Activated B cell treated with CpG ODN at 0.5 μM for 24 hours (primary cell): ENCODE measurements at regions not wholly inside any gene's neighbourhood (a gene's known extent, or its start where the extent isn't known, plus 50 kb on each side); places are given as distances from the start of the nearest gene placed in this dataset.

Experiments
- ATAC-seq: fragments of 200-7000 bp; cut with Tn5 transposase; one replicate; pipeline ENCODE4 v1.10.0; 2021; ENCODE audit warnings: low read depth, mild to moderate bottlenecking, moderate library complexity
- CTCF ChIA-PET: fragments of 350-600 bp; sonication (Branson Sonifier 250); formaldehyde crosslinking; loops from one replicate; lab custom pipeline; 2021; ENCODE audit warnings: antibody characterized with exemption; lab: Charles Lee
- POLR2A ChIA-PET: fragments of 350-600 bp; sonication (Branson Sonifier 250); formaldehyde crosslinking; loops from one replicate; lab custom pipeline; 2021; ENCODE audit warnings: antibody characterized with exemption; lab: Charles Lee
- DNase-seq: peaks from one replicate; pipeline ENCODE4 v3.0.0; 2022
- H3K27ac Mint-ChIP-seq: one replicate; pipeline ENCODE4 v1.8.0; 2020; ENCODE audit warnings: mixed read lengths
- H3K27me3 Mint-ChIP-seq: one replicate; pipeline ENCODE4 v1.8.0; 2021; ENCODE audit warnings: mixed read lengths
- H3K36me3 Mint-ChIP-seq: one replicate; pipeline ENCODE4 v1.8.0; 2021; ENCODE audit warnings: low read depth, mixed read lengths
- H3K4me1 Mint-ChIP-seq: one replicate; pipeline ENCODE4 v1.8.0; 2021; ENCODE audit warnings: mixed read lengths
- H3K4me3 Mint-ChIP-seq: one replicate; pipeline ENCODE4 v1.8.0; 2020; ENCODE audit warnings: mild to moderate bottlenecking, mixed read lengths
- H3K9me3 Mint-ChIP-seq: one replicate; pipeline ENCODE4 v1.8.0; 2020; ENCODE audit warnings: mixed read lengths
- CTCF ChIP-seq: fragments of 200-600 bp; IDR thresholded peaks from one replicate; pipeline ENCODE4 v1.8.0; 2022; ENCODE audit warnings: antibody characterized with exemption, mild to moderate bottlenecking
- intact Hi-C: fragments of 100-400 bp; cut with micrococcal nuclease; formaldehyde crosslinking; loops from one replicate; pipeline ENCODE4 v1.15.1; 2024

DNA sequence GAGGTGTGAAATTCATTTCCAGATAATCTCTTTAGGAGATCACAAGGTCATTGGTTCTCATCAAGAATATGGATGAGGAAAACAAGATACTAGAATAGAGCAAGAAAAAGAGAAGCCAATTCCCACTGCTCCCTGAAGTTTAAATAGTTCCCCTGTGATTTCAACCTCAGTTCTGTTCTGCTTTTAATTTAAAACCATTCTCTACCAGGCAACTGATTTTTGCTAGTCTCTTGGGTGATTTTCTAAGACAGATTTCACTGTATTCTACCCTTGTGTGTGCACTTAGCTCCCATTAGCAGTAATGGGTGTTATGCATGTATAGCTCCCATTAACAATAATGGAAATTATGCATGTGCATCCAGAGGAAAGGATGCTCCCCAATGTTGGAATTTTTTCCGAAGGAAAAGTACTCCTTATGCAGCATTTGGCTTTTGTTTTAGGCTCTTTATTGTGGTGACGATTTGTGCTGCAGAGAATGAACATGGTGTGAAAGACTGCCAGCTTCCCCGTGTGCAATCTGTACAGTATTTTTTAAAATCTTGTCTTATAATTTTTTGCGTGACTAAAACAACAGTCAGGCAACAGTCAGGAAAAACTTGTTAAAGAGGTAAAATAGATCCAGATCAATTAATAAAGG lies 144.0 kb upstream of the ZRANB2 start:
- no peak overlapping the region for H3K27ac Mint-ChIP-seq
- intact Hi-C loops: no loop called here
- TF ChIP-seq CTCF: no peak
- H3K9me3 Mint-ChIP-seq: peaks cover 2% of the 10 kb centered on the region
- ChIA-PET POLR2A (no interaction called here), CTCF (no interaction called here)
- no peaks in the 10 kb centered on the region for H3K36me3 Mint-ChIP-seq
- ATAC-seq: no peak
- H3K4me1 Mint-ChIP-seq: no peaks in the 10 kb centered on the region
- H3K27me3 Mint-ChIP-seq: no peaks in the 10 kb centered on the region
- DNase-seq: no peak
- no peak overlapping the region for H3K4me3 Mint-ChIP-seq

DNA sequence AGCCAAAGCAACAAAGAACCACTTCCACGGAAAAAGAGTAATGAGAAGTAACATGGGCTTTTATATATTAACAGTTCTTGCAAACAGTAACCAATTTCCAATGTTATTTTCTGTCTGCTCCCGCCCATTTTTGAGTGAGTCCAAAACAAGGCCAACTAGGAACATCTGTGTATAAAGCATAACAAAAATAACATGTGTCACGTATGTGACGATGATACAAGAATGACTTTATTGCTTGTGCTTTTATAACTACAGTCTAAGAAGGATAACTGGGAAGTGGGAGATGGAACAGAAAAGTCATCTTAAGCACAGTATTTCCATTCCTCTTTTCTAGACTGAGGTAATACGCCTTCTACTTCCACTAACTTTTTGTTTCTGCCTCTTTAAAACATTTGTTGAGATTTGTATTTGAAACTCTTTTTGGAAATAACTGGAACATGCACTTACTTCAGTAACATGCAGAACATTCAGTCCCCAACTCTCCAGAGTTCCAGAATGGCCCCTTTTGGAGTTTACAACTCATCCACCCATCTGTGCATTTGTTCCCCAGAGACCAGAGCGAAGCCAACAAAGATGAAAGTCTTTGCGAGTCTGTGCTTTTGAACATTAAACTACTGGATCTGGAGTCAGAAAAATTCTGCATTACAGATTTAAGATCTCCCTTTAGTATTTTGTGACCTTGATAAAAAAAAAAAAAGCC lies 143.0 kb upstream of the ZRANB2 start:
- CTCF ChIA-PET: no interaction called here
- Mint-ChIP-seq H3K4me3 (no peak overlapping the region), H3K36me3 (no peaks in the 10 kb centered on the region), H3K27ac (no peak overlapping the region), H3K4me1 (no peaks in the 10 kb centered on the region), H3K27me3 (no peaks in the 10 kb centered on the region), H3K9me3 (peaks cover 4% of the 10 kb centered on the region)
- intact Hi-C loops: no loop called here
- DNase-seq: no peak
- POLR2A ChIA-PET: no interaction called here
- TF ChIP-seq CTCF: no peak
- no peak for ATAC-seq

DNA sequence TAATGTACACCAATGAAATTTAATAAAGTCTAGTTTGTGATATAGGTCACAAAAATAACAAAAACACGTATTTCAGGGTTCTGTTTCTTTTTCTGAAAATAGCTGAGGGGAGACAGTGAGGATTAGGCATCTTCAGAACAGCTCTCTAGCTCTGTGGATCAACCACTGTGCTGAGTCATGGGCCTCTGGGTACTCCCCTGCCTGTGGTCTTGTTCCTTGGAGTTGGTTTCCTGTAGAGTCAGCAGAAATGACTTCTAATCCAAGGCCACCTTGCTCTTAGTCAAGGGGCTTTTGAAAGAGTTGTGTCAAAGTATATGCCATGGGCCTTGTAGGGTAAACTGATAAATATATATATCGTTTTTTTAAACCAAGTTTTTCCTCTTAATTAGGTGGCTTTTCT lies 141.8 kb upstream of the ZRANB2 start:
- no peaks in the 10 kb centered on the region for H3K4me1 Mint-ChIP-seq
- POLR2A ChIA-PET: no interaction called here

DNA sequence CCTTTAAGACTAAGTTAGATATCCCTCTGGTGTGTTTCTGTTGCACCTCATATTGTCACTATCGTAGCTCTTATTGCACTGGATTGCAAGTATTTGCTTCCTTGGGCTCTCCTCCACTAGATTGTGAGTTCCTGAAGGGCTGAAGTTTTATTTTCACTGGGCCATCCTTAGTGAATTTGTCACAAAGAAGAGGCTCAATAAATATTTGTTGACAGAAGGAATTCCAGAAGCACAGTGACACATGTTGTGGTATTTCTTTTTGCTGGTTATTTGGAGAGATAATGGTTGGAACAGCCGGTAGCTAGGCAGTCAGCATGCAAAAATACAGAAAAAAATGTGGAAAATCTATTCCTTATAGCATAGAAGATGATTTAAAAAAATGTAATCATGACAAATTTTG lies 129.9 kb upstream of the ZRANB2 start:
- CTCF ChIA-PET: no interaction called here
- Mint-ChIP-seq H3K9me3 (no peaks in the 10 kb centered on the region), H3K4me1 (no peaks in the 10 kb centered on the region), H3K27me3 (no peaks in the 10 kb centered on the region), H3K4me3 (no peak overlapping the region), H3K27ac (no peak overlapping the region), H3K36me3 (no peaks in the 10 kb centered on the region)
- POLR2A ChIA-PET: no interaction called here
- intact Hi-C loops: no loop called here
- DNase-seq (no peak), ATAC-seq (no peak)
- TF ChIP-seq CTCF: no peak

More for the DNA sequence above, 141.8 kb upstream of the ZRANB2 start:
- no peak for TF ChIP-seq CTCF
- Mint-ChIP-seq H3K27me3 (no peaks in the 10 kb centered on the region), H3K27ac (no peak overlapping the region), H3K9me3 (peaks cover 4% of the 10 kb centered on the region), H3K36me3 (no peaks in the 10 kb centered on the region), H3K4me3 (no peak overlapping the region)
- CTCF ChIA-PET: no interaction called here
- ATAC-seq (no peak), DNase-seq (no peak)
- intact Hi-C loops: no loop called here

GRCh38 chr1:71203241-71203640 lies 122.4 kb upstream of the ZRANB2 start:
- no peaks in the 10 kb centered on the region for H3K9me3 Mint-ChIP-seq
- H3K36me3 Mint-ChIP-seq: no peaks in the 10 kb centered on the region
- no peak for TF ChIP-seq CTCF
- no peak for ATAC-seq
- no peak overlapping the region for H3K27ac Mint-ChIP-seq
- no peak overlapping the region for H3K4me3 Mint-ChIP-seq
- H3K27me3 Mint-ChIP-seq: no peaks in the 10 kb centered on the region
- intact Hi-C loops: no loop called here
- DNase-seq: no peak
- ChIA-PET POLR2A (no interaction called here), CTCF (no interaction called here)
- no peaks in the 10 kb centered on the region for H3K4me1 Mint-ChIP-seq
